Breast epithelium (tissue), 4 donors: ENCODE measurements at regions not wholly inside any gene's neighbourhood (a gene's known extent, or its start where the extent isn't known, plus 50 kb on each side); places are given as distances from the start of the nearest gene placed in this dataset.

Experiments used
- DNase-seq, 2 donors: peaks; one replicate each; pipeline ENCODE4 v3.0.0-alpha.2; 2019; ENCODE audit warnings: low spot score in 2 of 2
- H3K27ac ChIP-seq, 2 donors: fragments of 200-600 bp; sonication (generic) in 1 of 2; one replicate each; pipeline ENCODE4 v1.5.1; 2016 to 2019; ENCODE audit warnings: mild to moderate bottlenecking in 1 of 2
- H3K27me3 ChIP-seq, 2 donors: fragments of 200-600 bp; sonication (generic) in 1 of 2; one replicate each; pipeline versions ENCODE4 v1.5.1 to v1.6.0; 2017 to 2019; ENCODE audit warnings: control low read depth in 1 of 2, mild to moderate bottlenecking in 1 of 2
- H3K36me3 ChIP-seq: fragments of 200-600 bp; one replicate; pipeline ENCODE4 v1.5.1; 2019
- H3K4me1 ChIP-seq, 2 donors: fragments of 200-600 bp; sonication (generic); one replicate each; pipeline ENCODE4 v1.5.1; 2016 to 2019; ENCODE audit warnings: control low read depth in 1 of 2
- H3K4me3 ChIP-seq, 3 donors: fragments of 200-600 bp; sonication (generic); 1 replicate in 2 of 3; 2 replicates in 1 of 3; pipeline ENCODE4 v1.5.1; 2016 to 2019; ENCODE audit warnings: mild to moderate bottlenecking in 3 of 3, moderate library complexity in 2 of 3
- H3K9me3 ChIP-seq, 2 donors: fragments of 200-600 bp; sonication (generic) in 1 of 2; one replicate each; pipeline ENCODE4 v1.5.1; 2016 to 2019; ENCODE audit warnings: control low read depth in 1 of 2
- CTCF ChIP-seq, 3 donors: fragments of 450-650 bp; IDR thresholded peaks; one replicate each; pipeline ENCODE4 v1.5.1; 2016 to 2017; ENCODE audit warnings: antibody characterized with exemption in 3 of 3, mild to moderate bottlenecking in 3 of 3, moderate library complexity in 3 of 3
- POLR2A ChIP-seq: fragments of 450-650 bp; IDR thresholded peaks from one replicate; pipeline ENCODE4 v1.6.1; 2016; ENCODE audit warnings: antibody characterized with exemption, mild to moderate bottlenecking, moderate library complexity
- POLR2AphosphoS5 ChIP-seq, 3 donors: sonication (generic); formaldehyde crosslinking; IDR thresholded peaks; one replicate each; pipeline ENCODE4 v1.6.1; 2017; ENCODE audit warnings: antibody characterized with exemption in 3 of 3
- intact Hi-C: fragments of 100-400 bp; cut with DNase I; formaldehyde crosslinking; loops from one replicate; pipeline ENCODE4 v1.15.1; 2023; ENCODE audit warnings: low total_unique reads

GRCh38 chr12:126999352-126999751, 1267.6 kb upstream of the TMEM132C start:
- Histone ChIP-seq H3K4me1 (no peaks in the 10 kb centered on the region), H3K27me3 (no peaks in the 10 kb centered on the region), H3K36me3 (no peaks in the 10 kb centered on the region), H3K4me3 (no peak overlapping the region), H3K27ac (no peak overlapping the region), H3K9me3 (no peaks in the 10 kb centered on the region)
- no peak for DNase-seq
- intact Hi-C loops = no loop called here
- no peak for TF ChIP-seq CTCF (IDR thresholded peaks at IDR 0.05)
- no peak for TF ChIP-seq POLR2AphosphoS5 (IDR thresholded peaks at IDR 0.05)
- no peak for TF ChIP-seq POLR2A

GRCh38 chr12:127005406-127005805, 1261.6 kb upstream of the TMEM132C start:
- DNase-seq = no peak
- H3K4me3 ChIP-seq = no peak overlapping the region
- no peaks in the 10 kb centered on the region for H3K4me1 ChIP-seq
- intact Hi-C loops = no loop called here
- H3K36me3 ChIP-seq = no peaks in the 10 kb centered on the region
- H3K9me3 ChIP-seq = no peaks in the 10 kb centered on the region
- no peak overlapping the region for H3K27ac ChIP-seq
- no peaks in the 10 kb centered on the region for H3K27me3 ChIP-seq
- TF ChIP-seq POLR2AphosphoS5 (IDR thresholded peaks at IDR 0.05) (no peak), CTCF (IDR thresholded peaks at IDR 0.05) (no peak), POLR2A (no peak)

GRCh38 chr12:127006972-127007371, 1260.0 kb upstream of the TMEM132C start:
- TF ChIP-seq CTCF (IDR thresholded peaks at IDR 0.05) (no peak), POLR2A (no peak), POLR2AphosphoS5 (IDR thresholded peaks at IDR 0.05) (no peak)
- no peak for DNase-seq
- Histone ChIP-seq H3K9me3 (no peaks in the 10 kb centered on the region), H3K4me1 (no peaks in the 10 kb centered on the region), H3K27me3 (peaks cover 0 to 6% of the 10 kb centered on the region in 2 donors), H3K27ac (no peak overlapping the region), H3K4me3 (no peak overlapping the region), H3K36me3 (no peaks in the 10 kb centered on the region)
- intact Hi-C loops = no loop called here

- H3K27ac ChIP-seq = no peak overlapping the region
- no peaks in the 10 kb centered on the region for H3K4me1 ChIP-seq
- H3K27me3 ChIP-seq = peaks cover 0 to 6% of the 10 kb centered on the region in 2 donors
- DNase-seq = no peak
- no peaks in the 10 kb centered on the region for H3K36me3 ChIP-seq
- no peak overlapping the region for H3K4me3 ChIP-seq
- H3K9me3 ChIP-seq = no peaks in the 10 kb centered on the region
- TF ChIP-seq POLR2A (no peak), CTCF (IDR thresholded peaks at IDR 0.05) (no peak), POLR2AphosphoS5 (IDR thresholded peaks at IDR 0.05) (no peak)
- intact Hi-C loops = no loop called here
Observed at GRCh38 chr12:127008755-127009403, 1258.1 kb upstream of the TMEM132C start.

- no peak overlapping the region for H3K4me3 ChIP-seq
- no peak for TF ChIP-seq POLR2AphosphoS5 (IDR thresholded peaks at IDR 0.05)
- intact Hi-C loops = no loop called here
- DNase-seq = no peak
- H3K27me3 ChIP-seq = peaks cover 0 to 6% of the 10 kb centered on the region in 2 donors
- H3K27ac ChIP-seq = no peak overlapping the region
- H3K4me1 ChIP-seq = no peaks in the 10 kb centered on the region
- H3K9me3 ChIP-seq = no peaks in the 10 kb centered on the region
- no peaks in the 10 kb centered on the region for H3K36me3 ChIP-seq
Observed at GRCh38 chr12:127012109-127012508, 1254.9 kb upstream of the TMEM132C start.
